ENCODE measurements at regions not wholly inside any gene's neighbourhood (a gene's known extent, or its start where the extent isn't known, plus 50 kb on each side); places are given as distances from the start of the nearest gene placed in this dataset.

- no peak for DNase-seq (ENCODE audit: low read depth)
- no peak for TF ChIP-seq CTCF (conservative IDR thresholded peaks at IDR 0.05; ENCODE audit: low read depth, low read length)
Observed at GRCh38 chr14:38350102-38350501, 94.2 kb upstream of the CLEC14A start.

GRCh38 chr14:38342803-38343202 lies 86.9 kb upstream of the CLEC14A start:
- no peak for DNase-seq (ENCODE audit: low read depth)
- no peak overlapping the region for H3K4me3 ChIP-seq (ENCODE audit: low read depth, low read length)
- TF ChIP-seq CTCF (conservative IDR thresholded peaks at IDR 0.05; ENCODE audit: low read depth, low read length) = no peak

More at GRCh38 chr14:38350102-38350501, 94.2 kb upstream of the CLEC14A start:
- no peak overlapping the region for H3K4me3 ChIP-seq (ENCODE audit: low read depth, low read length)

- TF ChIP-seq CTCF (conservative IDR thresholded peaks at IDR 0.05; ENCODE audit: low read depth, low read length) = no peak
- no peak overlapping the region for H3K4me3 ChIP-seq (ENCODE audit: low read depth, low read length)
- no peak for DNase-seq (ENCODE audit: low read depth)
Observed at GRCh38 chr14:38339696-38340095, 83.8 kb upstream of the CLEC14A start.

- no peak for DNase-seq (ENCODE audit: low read depth)
- TF ChIP-seq CTCF (conservative IDR thresholded peaks at IDR 0.05; ENCODE audit: low read depth, low read length) = no peak
- H3K4me3 ChIP-seq (ENCODE audit: low read depth, low read length) = no peak overlapping the region
Observed at GRCh38 chr14:38336298-38336697, 80.4 kb upstream of the CLEC14A start.

- H3K4me3 ChIP-seq (ENCODE audit: low read depth, low read length) = no peak overlapping the region
- no peak for DNase-seq (ENCODE audit: low read depth)
Observed at GRCh38 chr14:38330275-38330674, 74.4 kb upstream of the CLEC14A start.

GRCh38 chr14:38329246-38329645 lies 73.4 kb upstream of the CLEC14A start:
- H3K4me3 ChIP-seq (ENCODE audit: low read depth, low read length) = no peak overlapping the region
- TF ChIP-seq CTCF (conservative IDR thresholded peaks at IDR 0.05; ENCODE audit: low read depth, low read length) = no peak
- DNase-seq (ENCODE audit: low read depth) = no peak

More at GRCh38 chr14:38330275-38330674, 74.4 kb upstream of the CLEC14A start:
- TF ChIP-seq CTCF (conservative IDR thresholded peaks at IDR 0.05; ENCODE audit: low read depth, low read length) = no peak

- no peak for DNase-seq (ENCODE audit: low read depth)
- TF ChIP-seq CTCF (conservative IDR thresholded peaks at IDR 0.05; ENCODE audit: low read depth, low read length) = no peak
Observed at GRCh38 chr14:38316922-38317321, 61.0 kb upstream of the CLEC14A start.

More at GRCh38 chr14:38316922-38317321, 61.0 kb upstream of the CLEC14A start:
- H3K4me3 ChIP-seq (ENCODE audit: low read depth, low read length) = no peak overlapping the region

All from epithelial cell of proximal tubule (primary cell).